Ascending aorta (tissue), 2 donors: ENCODE measurements at regions not wholly inside any gene's neighbourhood (a gene's known extent, or its start where the extent isn't known, plus 50 kb on each side); places are given as distances from the start of the nearest gene placed in this dataset.

ENCODE experiments used
- DNase-seq, 2 donors: peaks; one replicate each; pipeline ENCODE4 v3.0.0-alpha.2; 2019; ENCODE audit warnings: low spot score in 2 of 2
- H3K27ac ChIP-seq, 2 donors: fragments of 200-600 bp; sonication (generic); one replicate each; pipeline ENCODE4 v1.5.1; 2016 to 2017; ENCODE audit warnings: mild to moderate bottlenecking in 1 of 2
- H3K27me3 ChIP-seq: fragments of 200-600 bp; sonication (generic); one replicate; pipeline ENCODE4 v1.5.1; 2017
- H3K36me3 ChIP-seq, 2 donors: fragments of 200-600 bp; sonication (generic); one replicate each; pipeline ENCODE4 v1.5.1; 2016
- H3K4me1 ChIP-seq, 2 donors: fragments of 200-600 bp; sonication (generic); one replicate each; pipeline ENCODE4 v1.5.1; 2016 to 2017; ENCODE audit warnings: mild to moderate bottlenecking in 1 of 2
- H3K4me3 ChIP-seq, 2 donors: fragments of 200-600 bp; sonication (generic); one replicate each; pipeline ENCODE4 v1.5.1; 2016 to 2017; ENCODE audit warnings: mild to moderate bottlenecking in 1 of 2
- H3K9me3 ChIP-seq, 2 donors: fragments of 200-600 bp; sonication (generic); one replicate each; pipeline ENCODE4 v1.5.1; 2016
- CTCF ChIP-seq, 3 experiments: fragments of 200-600 bp in 2 of 3; fragments of 450-650 bp in 1 of 3; sonication (generic) in 2 of 3; IDR thresholded peaks; one replicate each; pipeline ENCODE4 v1.5.1; 2016 to 2019; ENCODE audit warnings: antibody characterized with exemption in 3 of 3, mild to moderate bottlenecking in 1 of 3, moderate library complexity in 1 of 3
- intact Hi-C: fragments of 100-400 bp; cut with DNase I; formaldehyde crosslinking; loops from one replicate; pipeline ENCODE4 v1.15.1; 2023

GRCh38 chr1:207264663-207265252 is 56.7 kb upstream of the CD55 start:
- no peak overlapping the region for H3K27ac ChIP-seq
- DNase-seq, result no peak
- no peak for TF ChIP-seq CTCF (IDR thresholded peaks at IDR 0.05)
- no peaks in the 10 kb centered on the region for H3K9me3 ChIP-seq
- no peaks in the 10 kb centered on the region for H3K27me3 ChIP-seq
- no peaks in the 10 kb centered on the region for H3K4me1 ChIP-seq
- no peaks in the 10 kb centered on the region for H3K36me3 ChIP-seq
- intact Hi-C loops, result no loop called here
- H3K4me3 ChIP-seq, result no peak overlapping the region

- Histone ChIP-seq H3K4me1 (no peaks in the 10 kb centered on the region), H3K36me3 (no peaks in the 10 kb centered on the region), H3K27me3 (no peaks in the 10 kb centered on the region), H3K27ac (no peak overlapping the region), H3K4me3 (no peak overlapping the region), H3K9me3 (no peaks in the 10 kb centered on the region)
- TF ChIP-seq CTCF (IDR thresholded peaks at IDR 0.05), result no peak
- DNase-seq, result no peak
- intact Hi-C loops, result no loop called here
These were observed 53.1 kb upstream of the CD55 start for GRCh38 chr1:207268337-207268736.

- intact Hi-C loops, result no loop called here
These were observed 52.5 kb upstream of the CD55 start for GRCh38 chr1:207268753-207269511.

More at GRCh38 chr1:207268753-207269511, 52.5 kb upstream of the CD55 start:
- no peaks in the 10 kb centered on the region for H3K27me3 ChIP-seq
- no peaks in the 10 kb centered on the region for H3K9me3 ChIP-seq
- no peak overlapping the region for H3K4me3 ChIP-seq
- TF ChIP-seq CTCF (IDR thresholded peaks at IDR 0.05), result no peak
- DNase-seq, result no peak
- no peak overlapping the region for H3K27ac ChIP-seq
- no peaks in the 10 kb centered on the region for H3K4me1 ChIP-seq
- no peaks in the 10 kb centered on the region for H3K36me3 ChIP-seq
